SU-DHL-6 (cell line): ENCODE measurements at regions not wholly inside any gene's neighbourhood (a gene's known extent, or its start where the extent isn't known, plus 50 kb on each side); places are given as distances from the start of the nearest gene placed in this dataset.

Experiments
- CTCF ChIP-seq: fragments of 200-600 bp; sonication (generic); IDR thresholded peaks from one replicate; pipeline ENCODE4 v1.5.1; 2017; ENCODE audit warnings: antibody characterized with exemption, mild to moderate bottlenecking, low read length, moderate library complexity; ENCODE audit not compliant: insufficient read depth, poor library complexity, severe bottlenecking
- EZH2phosphoT487 ChIP-seq: fragments of 200-600 bp; sonication (generic), shearing (Covaris generic); conservative IDR thresholded peaks from 2 replicates; pipeline ENCODE4 v1.6.1; 2018; ENCODE audit warnings: mild to moderate bottlenecking, antibody characterized with exemption, low read length, moderate library complexity, mixed read lengths

GRCh38 chr15:36365963-36366362 lies 213.5 kb upstream of the CDIN1 start:
- TF ChIP-seq CTCF (no peak), EZH2phosphoT487 (no peak)
